ENCODE measurements at regions not wholly inside any gene's neighbourhood (a gene's known extent, or its start where the extent isn't known, plus 50 kb on each side); places are given as distances from the start of the nearest gene placed in this dataset.

DNA sequence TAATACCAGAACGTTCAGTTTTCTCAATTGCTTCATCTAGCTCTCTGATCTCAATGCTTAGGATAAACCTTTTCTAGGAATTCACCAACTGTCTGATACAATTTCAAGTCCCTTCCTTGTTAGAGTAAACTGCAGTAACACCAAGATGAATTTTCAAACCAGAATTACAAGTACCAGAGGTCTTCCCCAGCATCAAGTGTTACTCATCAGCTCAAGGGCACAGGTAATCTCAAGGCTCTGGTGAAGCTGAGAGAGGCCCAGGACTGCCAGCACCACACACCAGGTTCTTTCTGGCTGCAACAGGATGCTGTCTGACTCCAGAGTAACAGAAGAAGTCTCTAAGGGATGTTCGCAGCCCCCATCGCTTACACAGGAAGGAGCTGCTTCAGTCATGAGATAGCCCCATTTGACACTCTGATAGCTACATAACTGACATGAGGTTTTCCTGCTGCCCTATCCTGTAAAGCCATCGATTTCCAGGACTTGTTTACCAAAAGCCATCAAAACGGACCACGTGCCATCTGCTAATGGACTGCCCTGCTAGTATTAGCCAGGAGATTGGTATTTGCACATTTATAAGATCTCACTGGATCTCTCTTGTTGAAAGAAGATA lies 549.4 kb downstream of the UTRN start:
- no peaks in the 10 kb centered on the region for H3K4me1 ChIP-seq
- intact Hi-C loops (cut with DNase I; ENCODE audit: low total_unique reads) = no loop called here
- no peaks in the 10 kb centered on the region for H3K9me3 ChIP-seq
- H3K27me3 ChIP-seq = no peaks in the 10 kb centered on the region
- no peak for DNase-seq
- H3K4me3 ChIP-seq = no peak overlapping the region
- WGBS, 2 donors = 89 to 92% methylated on average over 6 of the region's 6 CpGs
- TF ChIP-seq, protein P1, sequence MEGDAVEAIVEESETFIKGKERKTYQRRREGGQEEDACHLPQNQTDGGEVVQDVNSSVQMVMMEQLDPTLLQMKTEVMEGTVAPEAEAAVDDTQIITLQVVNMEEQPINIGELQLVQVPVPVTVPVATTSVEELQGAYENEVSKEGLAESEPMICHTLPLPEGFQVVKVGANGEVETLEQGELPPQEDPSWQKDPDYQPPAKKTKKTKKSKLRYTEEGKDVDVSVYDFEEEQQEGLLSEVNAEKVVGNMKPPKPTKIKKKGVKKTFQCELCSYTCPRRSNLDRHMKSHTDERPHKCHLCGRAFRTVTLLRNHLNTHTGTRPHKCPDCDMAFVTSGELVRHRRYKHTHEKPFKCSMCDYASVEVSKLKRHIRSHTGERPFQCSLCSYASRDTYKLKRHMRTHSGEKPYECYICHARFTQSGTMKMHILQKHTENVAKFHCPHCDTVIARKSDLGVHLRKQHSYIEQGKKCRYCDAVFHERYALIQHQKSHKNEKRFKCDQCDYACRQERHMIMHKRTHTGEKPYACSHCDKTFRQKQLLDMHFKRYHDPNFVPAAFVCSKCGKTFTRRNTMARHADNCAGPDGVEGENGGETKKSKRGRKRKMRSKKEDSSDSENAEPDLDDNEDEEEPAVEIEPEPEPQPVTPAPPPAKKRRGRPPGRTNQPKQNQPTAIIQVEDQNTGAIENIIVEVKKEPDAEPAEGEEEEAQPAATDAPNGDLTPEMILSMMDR (IDR thresholded peaks at IDR 0.05) = no peak
- TF ChIP-seq POLR2A (IDR thresholded peaks at IDR 0.05) = no peak
- H3K27ac ChIP-seq = no peak overlapping the region
- H3K36me3 ChIP-seq (ENCODE audit: low read depth, missing control alignments) = no peaks in the 10 kb centered on the region

DNA sequence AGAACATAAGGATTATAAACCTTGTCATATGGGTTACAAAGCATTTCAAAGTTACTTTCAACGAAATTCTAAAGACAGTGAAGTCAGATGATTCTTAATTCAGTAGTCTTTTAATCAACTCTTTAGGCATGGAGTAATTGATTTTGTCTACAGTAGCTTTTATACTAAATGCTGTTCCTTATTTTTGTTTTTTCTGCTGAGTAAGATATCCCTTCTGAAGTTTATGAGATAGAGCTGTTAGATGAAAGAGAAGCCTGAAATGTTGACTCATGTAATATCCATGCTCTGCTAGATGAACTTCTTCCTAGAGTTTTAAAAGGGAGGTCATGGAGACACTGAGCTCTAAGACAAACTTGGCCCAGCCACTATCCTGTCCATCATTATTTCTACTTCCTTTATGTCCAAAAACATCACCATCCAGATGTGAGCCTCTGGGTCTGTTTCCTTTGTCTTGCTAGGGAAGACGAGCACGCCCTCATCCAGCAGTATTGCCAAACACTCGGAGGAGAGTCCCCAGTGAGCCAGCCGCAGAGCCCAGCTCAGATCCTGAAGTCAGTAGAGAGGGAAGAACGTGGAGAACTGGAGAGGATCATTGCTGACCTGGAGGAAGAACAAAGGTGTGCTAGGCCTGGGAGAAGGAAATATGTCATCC lies 550.3 kb downstream of the UTRN start:
- WGBS, 2 donors = 93 to 96% methylated on average over 6 of the region's 6 CpGs
- DNase-seq = no peak
- no peak for TF ChIP-seq POLR2A (IDR thresholded peaks at IDR 0.05)
- TF ChIP-seq, protein P1 (IDR thresholded peaks at IDR 0.05) = no peak
- Histone ChIP-seq H3K27ac (no peak overlapping the region), H3K4me3 (no peak overlapping the region), H3K4me1 (no peaks in the 10 kb centered on the region), H3K27me3 (no peaks in the 10 kb centered on the region), H3K9me3 (no peaks in the 10 kb centered on the region), H3K36me3 (ENCODE audit: low read depth, missing control alignments) (no peaks in the 10 kb centered on the region)
- intact Hi-C loops (cut with DNase I; ENCODE audit: low total_unique reads) = no loop called here

- Histone ChIP-seq H3K36me3 (ENCODE audit: low read depth, missing control alignments) (no peaks in the 10 kb centered on the region), H3K27ac (no peak overlapping the region), H3K9me3 (no peaks in the 10 kb centered on the region), H3K27me3 (no peaks in the 10 kb centered on the region), H3K4me1 (no peaks in the 10 kb centered on the region), H3K4me3 (no peak overlapping the region)
- no peak for DNase-seq
- WGBS, 2 donors = 94 to 95% methylated on average over 10 of the region's 10 CpGs
- TF ChIP-seq POLR2A (IDR thresholded peaks at IDR 0.05) = no peak
- TF ChIP-seq, protein P1 (IDR thresholded peaks at IDR 0.05) = no peak
- intact Hi-C loops (cut with DNase I; ENCODE audit: low total_unique reads) = no loop called here
These were observed 555.5 kb downstream of the UTRN start for GRCh38 chr6:144840619-144841018.

DNA sequence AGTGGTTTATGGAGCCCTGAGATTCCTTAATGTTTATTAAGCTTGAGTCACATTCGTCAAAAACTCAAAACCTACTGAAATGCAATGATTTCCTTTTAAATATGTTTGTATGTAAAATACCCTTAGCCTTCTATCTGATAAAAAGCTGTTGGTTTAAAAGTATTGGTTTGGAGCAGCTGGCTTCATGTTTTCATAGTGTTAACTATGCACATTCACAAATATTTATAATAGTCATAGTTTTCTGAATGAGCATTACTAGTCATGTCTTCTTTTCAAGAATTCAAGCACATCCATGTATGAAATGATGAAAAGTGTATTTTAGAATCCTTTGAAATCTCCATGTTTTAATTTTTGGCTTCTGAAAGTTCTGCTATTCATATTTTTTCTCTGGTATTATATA lies 558.6 kb downstream of the UTRN start:
- H3K27me3 ChIP-seq = no peaks in the 10 kb centered on the region
- no peaks in the 10 kb centered on the region for H3K9me3 ChIP-seq
- DNase-seq = no peak
- TF ChIP-seq, protein P1 (IDR thresholded peaks at IDR 0.05) = no peak
- no peak for TF ChIP-seq POLR2A (IDR thresholded peaks at IDR 0.05)
- no peak overlapping the region for H3K4me3 ChIP-seq
- H3K4me1 ChIP-seq = no peaks in the 10 kb centered on the region
- whole genome bisulfite sequencing, 2 donors = 89 to 95% methylated on average over 1 of the region's 1 CpG
- H3K27ac ChIP-seq = no peak overlapping the region
- intact Hi-C loops (cut with DNase I; ENCODE audit: low total_unique reads) = no loop called here
- no peaks in the 10 kb centered on the region for H3K36me3 ChIP-seq (ENCODE audit: low read depth, missing control alignments)

GRCh38 chr6:144844596-144844995 lies 559.5 kb downstream of the UTRN start:
- DNase-seq = no peak
- Histone ChIP-seq H3K4me3 (no peak overlapping the region), H3K27me3 (no peaks in the 10 kb centered on the region), H3K36me3 (ENCODE audit: low read depth, missing control alignments) (no peaks in the 10 kb centered on the region), H3K4me1 (no peaks in the 10 kb centered on the region), H3K9me3 (no peaks in the 10 kb centered on the region), H3K27ac (no peak overlapping the region)
- intact Hi-C loops (cut with DNase I; ENCODE audit: low total_unique reads) = no loop called here
- 68 to 73% methylated on average over 3 of the region's 3 CpGs for WGBS, 2 donors
- TF ChIP-seq, protein P1 (IDR thresholded peaks at IDR 0.05) = no peak
- no peak for TF ChIP-seq POLR2A (IDR thresholded peaks at IDR 0.05)
